ENCODE measurements at regions not wholly inside any gene's neighbourhood (a gene's known extent, or its start where the extent isn't known, plus 50 kb on each side); places are given as distances from the start of the nearest gene placed in this dataset.

GRCh38 chr2:120947327-120947726 is 211.7 kb downstream of the GLI2 start:
- intact Hi-C loops (cut with micrococcal nuclease): loop anchor here (10.0 kb wide), 1 partner anchor 253 kb away; no protein-coding TSS in a partner anchor
- no peak for DNase-seq
- Mint-ChIP-seq H3K27ac (no peak overlapping the region), H3K36me3 (ENCODE audit: low read depth) (no peaks in the 10 kb centered on the region), H3K27me3 (ENCODE audit: low read depth) (no peaks in the 10 kb centered on the region), H3K4me3 (no peak overlapping the region), H3K9me3 (no peaks in the 10 kb centered on the region), H3K4me1 (ENCODE audit: low read depth) (no peaks in the 10 kb centered on the region)
- CTCF ChIA-PET: no interaction called here

- intact Hi-C loops (cut with micrococcal nuclease): loop anchor here (10.0 kb wide), 1 partner anchor 253 kb away; no protein-coding TSS in a partner anchor
- H3K4me1 Mint-ChIP-seq (ENCODE audit: low read depth): no peaks in the 10 kb centered on the region
- H3K4me3 Mint-ChIP-seq: no peak overlapping the region
- no peaks in the 10 kb centered on the region for H3K27me3 Mint-ChIP-seq (ENCODE audit: low read depth)
- CTCF ChIA-PET: no interaction called here
- H3K9me3 Mint-ChIP-seq: no peaks in the 10 kb centered on the region
- no peak for DNase-seq
- H3K36me3 Mint-ChIP-seq (ENCODE audit: low read depth): no peaks in the 10 kb centered on the region
- no peak overlapping the region for H3K27ac Mint-ChIP-seq
Observed at GRCh38 chr2:120947982-120948661, 212.5 kb downstream of the GLI2 start.

- Mint-ChIP-seq H3K9me3 (no peaks in the 10 kb centered on the region), H3K4me1 (ENCODE audit: low read depth) (no peaks in the 10 kb centered on the region), H3K36me3 (ENCODE audit: low read depth) (no peaks in the 10 kb centered on the region), H3K27me3 (ENCODE audit: low read depth) (no peaks in the 10 kb centered on the region), H3K27ac (no peak overlapping the region), H3K4me3 (no peak overlapping the region)
- intact Hi-C loops (cut with micrococcal nuclease): loop anchor here (10.0 kb wide), 1 partner anchor 254 kb away; no protein-coding TSS in a partner anchor
- CTCF ChIA-PET: no interaction called here
- DNase-seq: no peak
Observed at GRCh38 chr2:120948662-120949011, 213.0 kb downstream of the GLI2 start.

- CTCF ChIA-PET: no interaction called here
- Mint-ChIP-seq H3K4me3 (no peak overlapping the region), H3K27me3 (ENCODE audit: low read depth) (no peaks in the 10 kb centered on the region), H3K9me3 (no peaks in the 10 kb centered on the region), H3K36me3 (ENCODE audit: low read depth) (no peaks in the 10 kb centered on the region), H3K27ac (no peak overlapping the region), H3K4me1 (ENCODE audit: low read depth) (no peaks in the 10 kb centered on the region)
- intact Hi-C loops (cut with micrococcal nuclease): loop anchor here (10.0 kb wide), 1 partner anchor 254 kb away; no protein-coding TSS in a partner anchor
- DNase-seq: no peak
Observed at GRCh38 chr2:120949027-120949956, 213.6 kb downstream of the GLI2 start.

- CTCF ChIA-PET: no interaction called here
- Mint-ChIP-seq H3K4me1 (ENCODE audit: low read depth) (no peaks in the 10 kb centered on the region), H3K36me3 (ENCODE audit: low read depth) (no peaks in the 10 kb centered on the region), H3K9me3 (no peaks in the 10 kb centered on the region), H3K27me3 (ENCODE audit: low read depth) (no peaks in the 10 kb centered on the region), H3K27ac (no peak overlapping the region), H3K4me3 (no peak overlapping the region)
- intact Hi-C loops (cut with micrococcal nuclease): loop anchor here (10.0 kb wide), 1 partner anchor 255 kb away; no protein-coding TSS in a partner anchor
- no peak for DNase-seq
Observed at GRCh38 chr2:120949957-120950590, 214.4 kb downstream of the GLI2 start.

- intact Hi-C loops (cut with micrococcal nuclease): no loop called here
- Mint-ChIP-seq H3K4me3 (no peak overlapping the region), H3K4me1 (ENCODE audit: low read depth) (no peaks in the 10 kb centered on the region), H3K36me3 (ENCODE audit: low read depth) (no peaks in the 10 kb centered on the region), H3K9me3 (no peaks in the 10 kb centered on the region), H3K27ac (no peak overlapping the region), H3K27me3 (ENCODE audit: low read depth) (no peaks in the 10 kb centered on the region)
- CTCF ChIA-PET: no interaction called here
- no peak for DNase-seq
Observed at GRCh38 chr2:120951693-120952092, 216.0 kb downstream of the GLI2 start.

GRCh38 chr2:120952318-120952717 is 216.7 kb downstream of the GLI2 start:
- CTCF ChIA-PET: interaction anchor here (1.1 kb wide), 1 partner anchor 127 kb away, joined by 3 read pairs; no protein-coding TSS in a partner anchor
- no peaks in the 10 kb centered on the region for H3K36me3 Mint-ChIP-seq (ENCODE audit: low read depth)
- no peaks in the 10 kb centered on the region for H3K27me3 Mint-ChIP-seq (ENCODE audit: low read depth)
- intact Hi-C loops (cut with micrococcal nuclease): no loop called here
- H3K4me3 Mint-ChIP-seq: no peak overlapping the region
- H3K9me3 Mint-ChIP-seq: no peaks in the 10 kb centered on the region
- no peak overlapping the region for H3K27ac Mint-ChIP-seq
- no peaks in the 10 kb centered on the region for H3K4me1 Mint-ChIP-seq (ENCODE audit: low read depth)
- no peak for DNase-seq

GRCh38 chr2:120953066-120953756 is 217.5 kb downstream of the GLI2 start:
- intact Hi-C loops (cut with micrococcal nuclease): no loop called here
- H3K27ac Mint-ChIP-seq: no peak overlapping the region
- H3K27me3 Mint-ChIP-seq (ENCODE audit: low read depth): no peaks in the 10 kb centered on the region
- no peak for DNase-seq
- no peaks in the 10 kb centered on the region for H3K9me3 Mint-ChIP-seq
- H3K36me3 Mint-ChIP-seq (ENCODE audit: low read depth): no peaks in the 10 kb centered on the region
- H3K4me3 Mint-ChIP-seq: no peak overlapping the region
- CTCF ChIA-PET: interaction anchor here (1.1 kb wide), 1 partner anchor 126 kb away, joined by 3 read pairs; no protein-coding TSS in a partner anchor
- H3K4me1 Mint-ChIP-seq (ENCODE audit: low read depth): no peaks in the 10 kb centered on the region

GRCh38 chr2:120953843-120954584 is 218.3 kb downstream of the GLI2 start:
- no peaks in the 10 kb centered on the region for H3K36me3 Mint-ChIP-seq (ENCODE audit: low read depth)

GRCh38 chr2:120954939-120955338 is 219.3 kb downstream of the GLI2 start:
- intact Hi-C loops (cut with micrococcal nuclease): no loop called here
- DNase-seq: no peak
- no peaks in the 10 kb centered on the region for H3K36me3 Mint-ChIP-seq (ENCODE audit: low read depth)
- H3K27me3 Mint-ChIP-seq (ENCODE audit: low read depth): no peaks in the 10 kb centered on the region
- H3K4me3 Mint-ChIP-seq: no peak overlapping the region
- no peaks in the 10 kb centered on the region for H3K4me1 Mint-ChIP-seq (ENCODE audit: low read depth)
- CTCF ChIA-PET: no interaction called here
- H3K27ac Mint-ChIP-seq: no peak overlapping the region
- H3K9me3 Mint-ChIP-seq: no peaks in the 10 kb centered on the region

More at GRCh38 chr2:120953843-120954584, 218.3 kb downstream of the GLI2 start:
- CTCF ChIA-PET: no interaction called here
- no peaks in the 10 kb centered on the region for H3K9me3 Mint-ChIP-seq
- H3K27ac Mint-ChIP-seq: no peak overlapping the region
- H3K4me3 Mint-ChIP-seq: no peak overlapping the region
- intact Hi-C loops (cut with micrococcal nuclease): no loop called here
- no peak for DNase-seq
- no peaks in the 10 kb centered on the region for H3K4me1 Mint-ChIP-seq (ENCODE audit: low read depth)
- no peaks in the 10 kb centered on the region for H3K27me3 Mint-ChIP-seq (ENCODE audit: low read depth)

GRCh38 chr2:120955427-120955826 is 219.8 kb downstream of the GLI2 start:
- intact Hi-C loops (cut with micrococcal nuclease): no loop called here
- no peak overlapping the region for H3K4me3 Mint-ChIP-seq
- no peaks in the 10 kb centered on the region for H3K36me3 Mint-ChIP-seq (ENCODE audit: low read depth)
- no peaks in the 10 kb centered on the region for H3K9me3 Mint-ChIP-seq
- no peaks in the 10 kb centered on the region for H3K27me3 Mint-ChIP-seq (ENCODE audit: low read depth)
- no peak for DNase-seq
- CTCF ChIA-PET: no interaction called here
- no peak overlapping the region for H3K27ac Mint-ChIP-seq
- no peaks in the 10 kb centered on the region for H3K4me1 Mint-ChIP-seq (ENCODE audit: low read depth)

All from activated naive CD4-positive, alpha-beta T cell treated with anti-CD3 and anti-CD28 coated beads for 36 hours (primary cell).